ENCODE measurements at regions not wholly inside any gene's neighbourhood (a gene's known extent, or its start where the extent isn't known, plus 50 kb on each side); places are given as distances from the start of the nearest gene placed in this dataset.

GRCh38 chr20:48461091-48461734 lies 366.6 kb downstream of the PREX1 start:
- TF ChIP-seq, protein P1, sequence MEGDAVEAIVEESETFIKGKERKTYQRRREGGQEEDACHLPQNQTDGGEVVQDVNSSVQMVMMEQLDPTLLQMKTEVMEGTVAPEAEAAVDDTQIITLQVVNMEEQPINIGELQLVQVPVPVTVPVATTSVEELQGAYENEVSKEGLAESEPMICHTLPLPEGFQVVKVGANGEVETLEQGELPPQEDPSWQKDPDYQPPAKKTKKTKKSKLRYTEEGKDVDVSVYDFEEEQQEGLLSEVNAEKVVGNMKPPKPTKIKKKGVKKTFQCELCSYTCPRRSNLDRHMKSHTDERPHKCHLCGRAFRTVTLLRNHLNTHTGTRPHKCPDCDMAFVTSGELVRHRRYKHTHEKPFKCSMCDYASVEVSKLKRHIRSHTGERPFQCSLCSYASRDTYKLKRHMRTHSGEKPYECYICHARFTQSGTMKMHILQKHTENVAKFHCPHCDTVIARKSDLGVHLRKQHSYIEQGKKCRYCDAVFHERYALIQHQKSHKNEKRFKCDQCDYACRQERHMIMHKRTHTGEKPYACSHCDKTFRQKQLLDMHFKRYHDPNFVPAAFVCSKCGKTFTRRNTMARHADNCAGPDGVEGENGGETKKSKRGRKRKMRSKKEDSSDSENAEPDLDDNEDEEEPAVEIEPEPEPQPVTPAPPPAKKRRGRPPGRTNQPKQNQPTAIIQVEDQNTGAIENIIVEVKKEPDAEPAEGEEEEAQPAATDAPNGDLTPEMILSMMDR (IDR thresholded peaks at IDR 0.05) = no peak
- TF ChIP-seq POLR2A (IDR thresholded peaks at IDR 0.05) = no peak

All from right lobe of liver (tissue), 4 donors.